ENCODE measurements at regions not wholly inside any gene's neighbourhood (a gene's known extent, or its start where the extent isn't known, plus 50 kb on each side); places are given as distances from the start of the nearest gene placed in this dataset.
"Not testable (repeated sequence)": the region's sequence is repeated elsewhere in the genome, so short reads cannot be mapped to it uniquely, and the experiment has no call there.

GRCh38 chrX:77003956-77004355 lies 443.2 kb upstream of the FGF16 start:
- DNase-seq: no peak

- no peak for DNase-seq
Measured at GRCh38 chrX:77009691-77010090, 437.5 kb upstream of the FGF16 start.

- DNase-seq: peak; percentile 79
Measured at GRCh38 chrX:77014377-77015372, 432.5 kb upstream of the FGF16 start.

- no peak for DNase-seq
Measured at GRCh38 chrX:77017093-77017492, 430.1 kb upstream of the FGF16 start.

- peak; percentile 43 for DNase-seq
Measured at GRCh38 chrX:77046180-77046810, 400.9 kb upstream of the FGF16 start.

- no peak for DNase-seq
Measured at GRCh38 chrX:77060572-77060971, 386.6 kb upstream of the FGF16 start.

GRCh38 chrX:77061022-77061421 lies 386.2 kb upstream of the FGF16 start:
- no peak for DNase-seq

GRCh38 chrX:77061545-77061944 lies 385.6 kb upstream of the FGF16 start:
- no peak for DNase-seq

GRCh38 chrX:77065896-77066295 lies 381.3 kb upstream of the FGF16 start:
- DNase-seq: no peak

- DNase-seq: no peak
Measured at GRCh38 chrX:77070202-77070918, 376.8 kb upstream of the FGF16 start.

- no peak for DNase-seq
Measured at GRCh38 chrX:77076896-77077295, 370.3 kb upstream of the FGF16 start.

- not testable (repeated sequence) for DNase-seq
Measured at GRCh38 chrX:77081237-77081636, 366.0 kb upstream of the FGF16 start.

GRCh38 chrX:77085372-77085771 lies 361.8 kb upstream of the FGF16 start:
- no peak for DNase-seq

- DNase-seq: no peak
Measured at GRCh38 chrX:77087529-77088169, 359.5 kb upstream of the FGF16 start.

GRCh38 chrX:77088233-77088632 lies 359.0 kb upstream of the FGF16 start:
- DNase-seq: no peak

- no peak for DNase-seq
Measured at GRCh38 chrX:77114501-77114900, 332.7 kb upstream of the FGF16 start.

- no peak for DNase-seq
Measured at GRCh38 chrX:77118686-77119085, 328.5 kb upstream of the FGF16 start.

GRCh38 chrX:77119706-77120105 lies 327.5 kb upstream of the FGF16 start:
- no peak for DNase-seq

GRCh38 chrX:77123917-77124316 lies 323.3 kb upstream of the FGF16 start:
- DNase-seq: not testable (repeated sequence)

- not testable (repeated sequence) for DNase-seq
Measured at GRCh38 chrX:77127571-77127970, 319.6 kb upstream of the FGF16 start.

- no peak for DNase-seq
Measured at GRCh38 chrX:77143907-77144306, 303.3 kb upstream of the FGF16 start.

- no peak for DNase-seq
Measured at GRCh38 chrX:77160301-77160700, 286.9 kb upstream of the FGF16 start.

- DNase-seq: no peak
Measured at GRCh38 chrX:77162777-77163176, 284.4 kb upstream of the FGF16 start.

Measured in retina (tissue), 1 donor.